LNCAP (cell line): ENCODE measurements at regions not wholly inside any gene's neighbourhood (a gene's known extent, or its start where the extent isn't known, plus 50 kb on each side); places are given as distances from the start of the nearest gene placed in this dataset.

Experiments
- CTCF ChIP-seq: fragments of 450-650 bp; IDR thresholded peaks from 2 replicates; pipeline ENCODE4 v1.5.1; 2017; ENCODE audit warnings: mild to moderate bottlenecking

GRCh38 chr4:91924625-91925024, 379.1 kb upstream of the GRID2 start:
- no peak for TF ChIP-seq CTCF

GRCh38 chr4:91935217-91935616, 368.5 kb upstream of the GRID2 start:
- TF ChIP-seq CTCF: no peak

- no peak for TF ChIP-seq CTCF
Observed at GRCh38 chr4:91936311-91936710, 367.5 kb upstream of the GRID2 start.

- no peak for TF ChIP-seq CTCF
Observed at GRCh38 chr4:91957963-91958362, 345.8 kb upstream of the GRID2 start.

- no peak for TF ChIP-seq CTCF
Observed at GRCh38 chr4:91958596-91958995, 345.2 kb upstream of the GRID2 start.

- no peak for TF ChIP-seq CTCF
Observed at GRCh38 chr4:91961504-91961903, 342.3 kb upstream of the GRID2 start.

GRCh38 chr4:91963486-91963885, 340.3 kb upstream of the GRID2 start:
- TF ChIP-seq CTCF: no peak

GRCh38 chr4:91965166-91965565, 338.6 kb upstream of the GRID2 start:
- peak; percentile 42 for TF ChIP-seq CTCF
